NCI-H446 (cell line): ENCODE measurements at regions not wholly inside any gene's neighbourhood (a gene's known extent, or its start where the extent isn't known, plus 50 kb on each side); places are given as distances from the start of the nearest gene placed in this dataset.

Source experiments
- DNase-seq, 2 experiments: peaks; one replicate each; lab custom pipeline; 2025; lab: John Stamatoyannopoulos, UW

GRCh38 chr12:86698641-86698980 lies 442.4 kb upstream of the MGAT4C start:
- no peak for DNase-seq

GRCh38 chr12:86697916-86698640 lies 441.9 kb upstream of the MGAT4C start:
- DNase-seq, result no peak

- DNase-seq, result no peak
Observed at GRCh38 chr12:86683568-86684304, 427.5 kb upstream of the MGAT4C start.

GRCh38 chr12:86681060-86681459 lies 424.9 kb upstream of the MGAT4C start:
- DNase-seq, result no peak

- no peak for DNase-seq
Observed at GRCh38 chr12:86675197-86675596, 419.0 kb upstream of the MGAT4C start.

GRCh38 chr12:86670986-86671385 lies 414.8 kb upstream of the MGAT4C start:
- DNase-seq, result no peak

- no peak for DNase-seq
Observed at GRCh38 chr12:86669010-86669409, 412.8 kb upstream of the MGAT4C start.

- no peak for DNase-seq
Observed at GRCh38 chr12:86666316-86666715, 410.1 kb upstream of the MGAT4C start.

- peak in 1 of 2 experiments; percentile 54 for DNase-seq
Observed at GRCh38 chr12:86663716-86664115, 407.5 kb upstream of the MGAT4C start.

GRCh38 chr12:86663173-86663572 lies 407.0 kb upstream of the MGAT4C start:
- no peak for DNase-seq

GRCh38 chr12:86662464-86662863 lies 406.3 kb upstream of the MGAT4C start:
- DNase-seq, result no peak

GRCh38 chr12:86660488-86661147 lies 404.4 kb upstream of the MGAT4C start:
- peak in 1 of 2 experiments; percentile 8 for DNase-seq

GRCh38 chr12:86659985-86660384 lies 403.8 kb upstream of the MGAT4C start:
- DNase-seq, result no peak

GRCh38 chr12:86658303-86658702 lies 402.1 kb upstream of the MGAT4C start:
- DNase-seq, result no peak

GRCh38 chr12:86647800-86648199 lies 391.6 kb upstream of the MGAT4C start:
- no peak for DNase-seq

GRCh38 chr12:86634456-86635410 lies 378.5 kb upstream of the MGAT4C start:
- DNase-seq, result no peak

GRCh38 chr12:86627001-86627400 lies 370.8 kb upstream of the MGAT4C start:
- no peak for DNase-seq

GRCh38 chr12:86623267-86623666 lies 367.1 kb upstream of the MGAT4C start:
- no peak for DNase-seq

- no peak for DNase-seq
Observed at GRCh38 chr12:86621957-86622356, 365.8 kb upstream of the MGAT4C start.

GRCh38 chr12:86613311-86613710 lies 357.1 kb upstream of the MGAT4C start:
- DNase-seq, result no peak

- no peak for DNase-seq
Observed at GRCh38 chr12:86608638-86609037, 352.4 kb upstream of the MGAT4C start.
